Keratinocyte (primary cell): ENCODE measurements at regions not wholly inside any gene's neighbourhood (a gene's known extent, or its start where the extent isn't known, plus 50 kb on each side); places are given as distances from the start of the nearest gene placed in this dataset.

Experiments used
- DNase-seq: peaks from one replicate; pipeline ENCODE4 v3.0.0-alpha.2; 2011; ENCODE audit warnings: low read depth, missing footprints, low spot score
- FAIRE-seq: peaks from 2 replicates; lab custom pipeline; 2011; peaks lifted over from hg19 to GRCh38; lab: Jason Lieb, UNC
- H2AFZ ChIP-seq: 2 replicates; pipeline ENCODE4 v1.6.0; 2012; ENCODE audit warnings: low read length, control low read depth, inconsistent platforms; ENCODE audit not compliant: control insufficient read depth
- H3K27ac ChIP-seq: 2 replicates; pipeline ENCODE4 v1.5.1; 2011; ENCODE audit warnings: low read length; ENCODE audit not compliant: control insufficient read depth, insufficient read depth
- H3K27me3 ChIP-seq: 3 replicates; pipeline ENCODE4 v1.6.0; 2011; ENCODE audit warnings: low read length; ENCODE audit not compliant: control insufficient read depth, insufficient read depth; ENCODE audit errors: extremely low read depth
- H3K36me3 ChIP-seq, 2 experiments: 2 replicates in 1 of 2; 3 replicates in 1 of 2; pipeline ENCODE4 v1.5.1; 2011; ENCODE audit warnings: low read length in 2 of 2, mild to moderate bottlenecking in 1 of 2; ENCODE audit not compliant: control insufficient read depth in 2 of 2, insufficient read depth in 2 of 2; ENCODE audit errors: extremely low read depth in 1 of 2
- H3K4me1 ChIP-seq: 3 replicates; pipeline ENCODE4 v1.5.1; 2011; ENCODE audit warnings: low read length; ENCODE audit not compliant: control insufficient read depth, insufficient read depth; ENCODE audit errors: extremely low read depth
- H3K4me2 ChIP-seq: 3 replicates; pipeline ENCODE4 v1.6.0; 2011; ENCODE audit warnings: low read depth, low read length; ENCODE audit not compliant: control insufficient read depth, insufficient read depth; ENCODE audit errors: extremely low read depth
- H3K4me3 ChIP-seq, 3 experiments: fragments of 200-600 bp in 1 of 3; sonication (generic) in 1 of 3; 2 replicates in 2 of 3; 3 replicates in 1 of 3; pipeline ENCODE4 v1.5.1; 2011 to 2016; ENCODE audit warnings: low read length in 3 of 3, mild to moderate bottlenecking in 3 of 3, control low read depth in 2 of 3, inconsistent platforms in 1 of 3, low read depth in 1 of 3, mixed read lengths in 1 of 3, mixed run types in 1 of 3, moderate library complexity in 1 of 3; ENCODE audit not compliant: control insufficient read depth in 2 of 3, insufficient read depth in 2 of 3; ENCODE audit errors: extremely low read depth in 1 of 3
- H3K79me2 ChIP-seq: 2 replicates; pipeline ENCODE4 v1.6.0; 2012; ENCODE audit warnings: low read length; ENCODE audit not compliant: control insufficient read depth, insufficient read depth
- H3K9ac ChIP-seq: 3 replicates; pipeline ENCODE4 v1.6.0; 2011; ENCODE audit warnings: low read length; ENCODE audit not compliant: control insufficient read depth, insufficient read depth; ENCODE audit errors: extremely low read depth
- H3K9me1 ChIP-seq: 3 replicates; pipeline ENCODE4 v1.6.0; 2011; ENCODE audit warnings: low read length; ENCODE audit not compliant: control insufficient read depth, insufficient read depth; ENCODE audit errors: extremely low read depth
- H3K9me3 ChIP-seq: 2 replicates; pipeline ENCODE4 v1.5.1; 2012; ENCODE audit warnings: low read depth, low read length; ENCODE audit not compliant: control insufficient read depth
- H4K20me1 ChIP-seq: 3 replicates; pipeline ENCODE4 v1.6.0; 2011; ENCODE audit warnings: low read length; ENCODE audit not compliant: control insufficient read depth, insufficient read depth; ENCODE audit errors: extremely low read depth
- CTCF ChIP-seq, 3 experiments: IDR thresholded peaks in 1 of 3; conservative IDR thresholded peaks in 1 of 3; optimal IDR thresholded peaks in 1 of 3; 2 replicates in 2 of 3; 3 replicates in 1 of 3; pipeline versions ENCODE3 to v1.5.1; 2011; ENCODE audit warnings: low read length in 3 of 3, mild to moderate bottlenecking in 3 of 3, moderate library complexity in 2 of 3, control low read depth in 1 of 3, inconsistent platforms in 1 of 3; ENCODE audit not compliant: insufficient read depth in 2 of 3; ENCODE audit errors: extremely low read depth in 1 of 3
- EZH2 ChIP-seq: IDR thresholded peaks from one replicate; pipeline ENCODE4 v1.6.1; 2012; ENCODE audit warnings: inconsistent platforms, mild to moderate bottlenecking, low read length, moderate library complexity
- dilution Hi-C: fragments of 300-500 bp; cut with MboI; formaldehyde crosslinking; loops from one replicate; pipeline ENCODE4 v1.7.0; 2020; ENCODE audit warnings: low sequenced_read_pairs; ENCODE audit not compliant: extremely low pct_ligation_motif_present

- peaks cover 2% of the 10 kb centered on the region for H3K9me3 ChIP-seq
- H4K20me1 ChIP-seq: no peaks in the 10 kb centered on the region
- FAIRE-seq: no peak
- dilution Hi-C loops: no loop called here
- H3K36me3 ChIP-seq: no peaks in the 10 kb centered on the region
- H3K9me1 ChIP-seq: no peaks in the 10 kb centered on the region
- H3K4me3 ChIP-seq: no peak overlapping the region
- no peak overlapping the region for H3K4me2 ChIP-seq
- no peaks in the 10 kb centered on the region for H3K79me2 ChIP-seq
- no peak overlapping the region for H2AFZ ChIP-seq
- no peak overlapping the region for H3K9ac ChIP-seq
- no peak overlapping the region for H3K27ac ChIP-seq
- TF ChIP-seq EZH2 (no peak), CTCF (optimal IDR thresholded peaks at IDR 0.05 in 1 of 3, IDR thresholded peaks at IDR 0.05 in 1 of 3, conservative IDR thresholded peaks at IDR 0.05 in 1 of 3; ENCODE audit: extremely low read depth in 1 of 3, insufficient read depth in 2 of 3, low read length in 3 of 3) (no peak)
- no peaks in the 10 kb centered on the region for H3K27me3 ChIP-seq
- DNase-seq: no peak
- H3K4me1 ChIP-seq: peaks cover 13% of the 10 kb centered on the region
Measured at GRCh38 chr2:186309901-186310300, 176.2 kb upstream of the ZC3H15 start.

GRCh38 chr2:186319105-186319504 lies 167.0 kb upstream of the ZC3H15 start:
- DNase-seq: no peak
- Histone ChIP-seq H3K36me3 (no peaks in the 10 kb centered on the region), H3K9me3 (no peaks in the 10 kb centered on the region), H3K4me1 (no peaks in the 10 kb centered on the region), H4K20me1 (no peaks in the 10 kb centered on the region), H2AFZ (no peak overlapping the region), H3K27ac (no peak overlapping the region), H3K27me3 (no peaks in the 10 kb centered on the region), H3K4me3 (no peak overlapping the region), H3K4me2 (no peak overlapping the region), H3K79me2 (no peaks in the 10 kb centered on the region), H3K9ac (no peak overlapping the region), H3K9me1 (no peaks in the 10 kb centered on the region)
- TF ChIP-seq CTCF (optimal IDR thresholded peaks at IDR 0.05 in 1 of 3, IDR thresholded peaks at IDR 0.05 in 1 of 3, conservative IDR thresholded peaks at IDR 0.05 in 1 of 3; ENCODE audit: extremely low read depth in 1 of 3, insufficient read depth in 2 of 3, low read length in 3 of 3) (no peak), EZH2 (no peak)
- no peak for FAIRE-seq
- dilution Hi-C loops: no loop called here
